ENCODE measurements at regions not wholly inside any gene's neighbourhood (a gene's known extent, or its start where the extent isn't known, plus 50 kb on each side); places are given as distances from the start of the nearest gene placed in this dataset.

- in situ Hi-C loops (cut with HindIII; ENCODE audit: low sequenced_read_pairs) = loop anchor here (10.0 kb wide), 1 partner anchor 58 kb away; no protein-coding TSS in a partner anchor
These were observed 87.7 kb upstream of the COCH start for GRCh38 chr14:30786701-30787100.

- in situ Hi-C loops (cut with HindIII; ENCODE audit: low sequenced_read_pairs) = no loop called here
These were observed 83.5 kb upstream of the COCH start for GRCh38 chr14:30790827-30791226.

GRCh38 chr14:30791522-30792351, 82.6 kb upstream of the COCH start:
- in situ Hi-C loops (cut with HindIII; ENCODE audit: low sequenced_read_pairs) = no loop called here

GRCh38 chr14:30796707-30797106, 77.7 kb upstream of the COCH start:
- in situ Hi-C loops (cut with HindIII; ENCODE audit: low sequenced_read_pairs) = loop anchor here (5.0 kb wide), 1 partner anchor 54 kb away; no protein-coding TSS in a partner anchor

GRCh38 chr14:30798516-30798915, 75.8 kb upstream of the COCH start:
- in situ Hi-C loops (cut with HindIII; ENCODE audit: low sequenced_read_pairs) = loop anchor here (5.0 kb wide), 1 partner anchor 56 kb away; no protein-coding TSS in a partner anchor

GRCh38 chr14:30798961-30799360, 75.4 kb upstream of the COCH start:
- in situ Hi-C loops (cut with HindIII; ENCODE audit: low sequenced_read_pairs) = loop anchor here (5.0 kb wide), 1 partner anchor 57 kb away; no protein-coding TSS in a partner anchor

- in situ Hi-C loops (cut with HindIII; ENCODE audit: low sequenced_read_pairs) = loop anchor here (5.0 kb wide), 1 partner anchor 58 kb away; no protein-coding TSS in a partner anchor
These were observed 74.4 kb upstream of the COCH start for GRCh38 chr14:30799933-30800332.

- in situ Hi-C loops (cut with HindIII; ENCODE audit: low sequenced_read_pairs) = no loop called here
These were observed 71.2 kb upstream of the COCH start for GRCh38 chr14:30803185-30803584.

- in situ Hi-C loops (cut with HindIII; ENCODE audit: low sequenced_read_pairs) = no loop called here
These were observed 69.1 kb upstream of the COCH start for GRCh38 chr14:30805284-30805683.

- in situ Hi-C loops (cut with HindIII; ENCODE audit: low sequenced_read_pairs) = no loop called here
These were observed 65.8 kb upstream of the COCH start for GRCh38 chr14:30808576-30808975.

- in situ Hi-C loops (cut with HindIII; ENCODE audit: low sequenced_read_pairs) = no loop called here
These were observed 61.1 kb upstream of the COCH start for GRCh38 chr14:30813216-30813615.

- in situ Hi-C loops (cut with HindIII; ENCODE audit: low sequenced_read_pairs) = no loop called here
These were observed 53.7 kb upstream of the COCH start for GRCh38 chr14:30820674-30821073.

- in situ Hi-C loops (cut with HindIII; ENCODE audit: low sequenced_read_pairs) = no loop called here
These were observed 52.2 kb upstream of the COCH start for GRCh38 chr14:30822080-30822571.
